ENCODE measurements at regions not wholly inside any gene's neighbourhood (a gene's known extent, or its start where the extent isn't known, plus 50 kb on each side); places are given as distances from the start of the nearest gene placed in this dataset.

DNA sequence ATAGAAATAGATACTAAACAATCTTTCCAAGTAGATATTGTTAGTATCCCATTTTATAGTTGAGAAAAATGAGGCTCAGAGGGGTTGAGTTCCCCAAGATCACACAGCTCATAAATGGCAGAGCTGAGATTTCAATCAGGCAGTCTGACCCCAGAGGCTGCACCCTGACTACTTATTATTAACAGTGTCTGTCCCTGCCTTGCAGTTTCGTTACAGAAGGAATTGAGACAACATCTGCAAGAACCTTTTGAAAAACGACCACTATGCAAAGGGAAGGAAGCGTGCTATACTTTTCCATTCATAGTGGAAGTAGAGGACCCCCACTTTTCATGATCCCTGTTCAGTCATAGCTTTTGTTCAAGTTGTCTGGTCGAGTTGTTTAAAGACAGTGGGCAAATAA is 53.2 kb upstream of the SEC11C start:
- no peak for DNase-seq (ENCODE audit: low read depth, low spot score)
- peaks cover 4% of the 10 kb centered on the region for H3K4me1 ChIP-seq (ENCODE audit: control insufficient read depth, insufficient read depth, low read length)
- in situ Hi-C loops (cut with MboI) (loop anchor here (10.0 kb wide), 1 partner anchor 138 kb away; the partner anchor contains the start of gene GRP), intact Hi-C loops (cut with micrococcal nuclease; ENCODE audit: unreplicated experiment) (no loop called here)
- ATAC-seq: no peak
- no peaks in the 10 kb centered on the region for H3K79me2 ChIP-seq (ENCODE audit: control insufficient read depth, insufficient read depth, low read length)
- no peak overlapping the region for H2AFZ ChIP-seq (ENCODE audit: control insufficient read depth, low read depth, low read length)
- H3K27ac ChIP-seq (ENCODE audit: control insufficient read depth, insufficient read depth): no peak overlapping the region
- ChIA-PET RAD21 (ENCODE audit: unreplicated experiment) (interaction anchor here (4.1 kb wide), 1 partner anchor 136 kb away, joined by 13 read pairs; no protein-coding TSS in a partner anchor), SMC1A (ENCODE audit: uncharacterized antibody, unreplicated experiment) (interaction anchor here (0.6 to 1.7 kb wide), 3 partner anchors 55 to 316 kb away, joined by 3 to 6 read pairs (median 3); no protein-coding TSS in a partner anchor), POLR2A (no interaction called here), CTCF (interaction anchor here (0.7 to 7.9 kb wide), 7 partner anchors 16 to 318 kb away, joined by 3 to 47 read pairs (median 17); partner anchors contain the start of gene GRP)
- no peak overlapping the region for H3K9ac ChIP-seq (ENCODE audit: control insufficient read depth, insufficient read depth, low read length)
- no peaks in the 10 kb centered on the region for H4K20me1 ChIP-seq (ENCODE audit: control insufficient read depth, insufficient read depth)
- no peak for TF ChIP-seq RAD51 (IDR thresholded peaks at IDR 0.05)
- TF ChIP-seq SIN3A (IDR thresholded peaks at IDR 0.05; ENCODE audit: low read depth, low read length): no peak
- no peak for TF ChIP-seq ZZZ3 (IDR thresholded peaks at IDR 0.05; ENCODE audit: control insufficient read depth, insufficient read length, low read depth)
- no peak for TF ChIP-seq BMI1 (IDR thresholded peaks at IDR 0.05; ENCODE audit: borderline replicate concordance)
- TF ChIP-seq BCL11A (IDR thresholded peaks at IDR 0.05; ENCODE audit: low read depth, low read length): no peak
- TF ChIP-seq BRCA1 (IDR thresholded peaks at IDR 0.05; ENCODE audit: low read depth, low read length): no peak
- TF ChIP-seq ZNF384 (IDR thresholded peaks at IDR 0.05; ENCODE audit: borderline replicate concordance, low read depth, low read length): no peak
- no peak for TF ChIP-seq KAT2A (conservative IDR thresholded peaks at IDR 0.05; ENCODE audit: control insufficient read depth, low read depth, low read length)
- TF ChIP-seq, protein P1, sequence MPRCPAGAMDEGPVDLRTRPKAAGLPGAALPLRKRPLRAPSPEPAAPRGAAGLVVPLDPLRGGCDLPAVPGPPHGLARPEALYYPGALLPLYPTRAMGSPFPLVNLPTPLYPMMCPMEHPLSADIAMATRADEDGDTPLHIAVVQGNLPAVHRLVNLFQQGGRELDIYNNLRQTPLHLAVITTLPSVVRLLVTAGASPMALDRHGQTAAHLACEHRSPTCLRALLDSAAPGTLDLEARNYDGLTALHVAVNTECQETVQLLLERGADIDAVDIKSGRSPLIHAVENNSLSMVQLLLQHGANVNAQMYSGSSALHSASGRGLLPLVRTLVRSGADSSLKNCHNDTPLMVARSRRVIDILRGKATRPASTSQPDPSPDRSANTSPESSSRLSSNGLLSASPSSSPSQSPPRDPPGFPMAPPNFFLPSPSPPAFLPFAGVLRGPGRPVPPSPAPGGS (IDR thresholded peaks at IDR 0.05; ENCODE audit: borderline replicate concordance, insufficient read depth, low read depth, low read length, poor library complexity, severe bottlenecking): no peak
- TF ChIP-seq, protein P2, sequence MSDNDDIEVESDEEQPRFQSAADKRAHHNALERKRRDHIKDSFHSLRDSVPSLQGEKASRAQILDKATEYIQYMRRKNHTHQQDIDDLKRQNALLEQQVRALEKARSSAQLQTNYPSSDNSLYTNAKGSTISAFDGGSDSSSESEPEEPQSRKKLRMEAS (IDR thresholded peaks at IDR 0.05; ENCODE audit: low read depth, low read length): no peak
- TF ChIP-seq JUNB (IDR thresholded peaks at IDR 0.05): no peak
- no peak for TF ChIP-seq TCF12 (IDR thresholded peaks at IDR 0.05; ENCODE audit: low read depth, low read length)
- TF ChIP-seq, protein P3, sequence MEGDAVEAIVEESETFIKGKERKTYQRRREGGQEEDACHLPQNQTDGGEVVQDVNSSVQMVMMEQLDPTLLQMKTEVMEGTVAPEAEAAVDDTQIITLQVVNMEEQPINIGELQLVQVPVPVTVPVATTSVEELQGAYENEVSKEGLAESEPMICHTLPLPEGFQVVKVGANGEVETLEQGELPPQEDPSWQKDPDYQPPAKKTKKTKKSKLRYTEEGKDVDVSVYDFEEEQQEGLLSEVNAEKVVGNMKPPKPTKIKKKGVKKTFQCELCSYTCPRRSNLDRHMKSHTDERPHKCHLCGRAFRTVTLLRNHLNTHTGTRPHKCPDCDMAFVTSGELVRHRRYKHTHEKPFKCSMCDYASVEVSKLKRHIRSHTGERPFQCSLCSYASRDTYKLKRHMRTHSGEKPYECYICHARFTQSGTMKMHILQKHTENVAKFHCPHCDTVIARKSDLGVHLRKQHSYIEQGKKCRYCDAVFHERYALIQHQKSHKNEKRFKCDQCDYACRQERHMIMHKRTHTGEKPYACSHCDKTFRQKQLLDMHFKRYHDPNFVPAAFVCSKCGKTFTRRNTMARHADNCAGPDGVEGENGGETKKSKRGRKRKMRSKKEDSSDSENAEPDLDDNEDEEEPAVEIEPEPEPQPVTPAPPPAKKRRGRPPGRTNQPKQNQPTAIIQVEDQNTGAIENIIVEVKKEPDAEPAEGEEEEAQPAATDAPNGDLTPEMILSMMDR (IDR thresholded peaks at IDR 0.05 in 2 of 3, conservative IDR thresholded peaks at IDR 0.05 in 1 of 3; ENCODE audit: control insufficient read depth in 2 of 3, extremely low read depth in 1 of 3, insufficient read depth in 1 of 3, low read depth in 3 of 3, low read length in 3 of 3): no peak
- TF ChIP-seq, protein P4, sequence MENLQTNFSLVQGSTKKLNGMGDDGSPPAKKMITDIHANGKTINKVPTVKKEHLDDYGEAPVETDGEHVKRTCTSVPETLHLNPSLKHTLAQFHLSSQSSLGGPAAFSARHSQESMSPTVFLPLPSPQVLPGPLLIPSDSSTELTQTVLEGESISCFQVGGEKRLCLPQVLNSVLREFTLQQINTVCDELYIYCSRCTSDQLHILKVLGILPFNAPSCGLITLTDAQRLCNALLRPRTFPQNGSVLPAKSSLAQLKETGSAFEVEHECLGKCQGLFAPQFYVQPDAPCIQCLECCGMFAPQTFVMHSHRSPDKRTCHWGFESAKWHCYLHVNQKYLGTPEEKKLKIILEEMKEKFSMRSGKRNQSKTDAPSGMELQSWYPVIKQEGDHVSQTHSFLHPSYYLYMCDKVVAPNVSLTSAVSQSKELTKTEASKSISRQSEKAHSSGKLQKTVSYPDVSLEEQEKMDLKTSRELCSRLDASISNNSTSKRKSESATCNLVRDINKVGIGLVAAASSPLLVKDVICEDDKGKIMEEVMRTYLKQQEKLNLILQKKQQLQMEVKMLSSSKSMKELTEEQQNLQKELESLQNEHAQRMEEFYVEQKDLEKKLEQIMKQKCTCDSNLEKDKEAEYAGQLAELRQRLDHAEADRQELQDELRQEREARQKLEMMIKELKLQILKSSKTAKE (IDR thresholded peaks at IDR 0.05; ENCODE audit: low read depth, poor library complexity, severe bottlenecking): no peak
- WGBS (ENCODE audit: insufficient coverage, insufficient replicate concordance, low lambda C conversion rate, missing lambda C conversion rate): 13% methylated on average over 4 of the region's 4 CpGs
- H3K9me3 ChIP-seq (replicated peaks; ENCODE audit: control insufficient read depth, insufficient read depth, low read length): no peaks in the 10 kb centered on the region
- peaks cover 0 to 3% of the 10 kb centered on the region in 2 experiments; a peak in 1 of 4 replicates for H3K27me3 ChIP-seq (replicated peaks in 1 of 2; ENCODE audit: control insufficient read depth in 2 of 2, insufficient read depth in 2 of 2, low read length in 1 of 2)
- no peak for FAIRE-seq
- no peak overlapping the region for H3K4me3 ChIP-seq
- H3K36me3 ChIP-seq (ENCODE audit: control insufficient read depth in 2 of 2, insufficient read depth in 2 of 2, low read length in 1 of 2): no peaks in the 10 kb centered on the region
- H3K4me2 ChIP-seq (ENCODE audit: control insufficient read depth, insufficient read depth): no peak overlapping the region
- BruUV-seq (replicated peaks): no TSS peak
